ENCODE measurements at regions not wholly inside any gene's neighbourhood (a gene's known extent, or its start where the extent isn't known, plus 50 kb on each side); places are given as distances from the start of the nearest gene placed in this dataset.

GRCh38 chr10:124278356-124278755, 140.4 kb downstream of the OAT start:
- no peaks in the 10 kb centered on the region for H3K4me1 Mint-ChIP-seq
- Histone ChIP-seq H4K20me1 (ENCODE audit: low read depth) (no peaks in the 10 kb centered on the region), H3F3A (ENCODE audit: low read depth) (no peaks in the 10 kb centered on the region), H3K9me3 (ENCODE audit: low read depth) (no peaks in the 10 kb centered on the region), H3K36me3 (no peaks in the 10 kb centered on the region), H3K9ac (no peak overlapping the region), H3K27ac (no peak overlapping the region), H3K4me1 (no peaks in the 10 kb centered on the region), H3K27me3 (no peaks in the 10 kb centered on the region), H3K79me2 (ENCODE audit: low read depth) (no peaks in the 10 kb centered on the region), H3K4me3 (no peak overlapping the region), H3K4me2 (no peak overlapping the region), H2AFZ (replicated peaks) (no peak overlapping the region)
- H3K27me3 Mint-ChIP-seq (ENCODE audit: insufficient read depth, low read depth): peaks cover 4% of the 10 kb centered on the region
- no peaks in the 10 kb centered on the region for H3K36me3 Mint-ChIP-seq
- H3K27ac Mint-ChIP-seq: no peak overlapping the region
- no peak overlapping the region for H3K4me3 Mint-ChIP-seq
- peaks cover 3% of the 10 kb centered on the region for H3K9me3 Mint-ChIP-seq
- DNase-seq (ENCODE audit: low spot score): no peak
- TF ChIP-seq EZH2phosphoT487 (IDR thresholded peaks at IDR 0.05): no peak
- no peak for TF ChIP-seq CTCF (IDR thresholded peaks at IDR 0.05)
- TF ChIP-seq EZH2 (IDR thresholded peaks at IDR 0.05): no peak

- Histone ChIP-seq H3K27me3 (no peaks in the 10 kb centered on the region), H3F3A (ENCODE audit: low read depth) (no peaks in the 10 kb centered on the region), H3K79me2 (ENCODE audit: low read depth) (no peaks in the 10 kb centered on the region), H3K4me1 (no peaks in the 10 kb centered on the region), H3K4me3 (no peak overlapping the region), H4K20me1 (ENCODE audit: low read depth) (no peaks in the 10 kb centered on the region), H3K27ac (no peak overlapping the region), H3K4me2 (no peak overlapping the region), H3K36me3 (no peaks in the 10 kb centered on the region), H3K9me3 (ENCODE audit: low read depth) (no peaks in the 10 kb centered on the region), H2AFZ (replicated peaks) (no peak overlapping the region), H3K9ac (no peak overlapping the region)
- no peak overlapping the region for H3K4me3 Mint-ChIP-seq
- H3K9me3 Mint-ChIP-seq: peaks cover 14% of the 10 kb centered on the region
- H3K36me3 Mint-ChIP-seq: peaks cover 1% of the 10 kb centered on the region
- no peak for TF ChIP-seq EZH2phosphoT487 (IDR thresholded peaks at IDR 0.05)
- no peak for TF ChIP-seq EZH2 (IDR thresholded peaks at IDR 0.05)
- TF ChIP-seq CTCF (IDR thresholded peaks at IDR 0.05): no peak
- H3K27me3 Mint-ChIP-seq (ENCODE audit: insufficient read depth, low read depth): peaks cover 8% of the 10 kb centered on the region
- H3K27ac Mint-ChIP-seq: no peak overlapping the region
- DNase-seq (ENCODE audit: low spot score): no peak
- H3K4me1 Mint-ChIP-seq: no peaks in the 10 kb centered on the region
Observed at GRCh38 chr10:124273141-124273540, 145.6 kb downstream of the OAT start.

GRCh38 chr10:124271676-124272075, 147.0 kb downstream of the OAT start:
- Histone ChIP-seq H2AFZ (replicated peaks) (no peak overlapping the region), H3K4me2 (no peak overlapping the region)
- TF ChIP-seq EZH2 (IDR thresholded peaks at IDR 0.05) (no peak), CTCF (IDR thresholded peaks at IDR 0.05) (no peak), EZH2phosphoT487 (IDR thresholded peaks at IDR 0.05) (no peak)

More at GRCh38 chr10:124271676-124272075, 147.0 kb downstream of the OAT start:
- Histone ChIP-seq H3K79me2 (ENCODE audit: low read depth) (no peaks in the 10 kb centered on the region), H3K27ac (no peak overlapping the region), H3K9me3 (ENCODE audit: low read depth) (no peaks in the 10 kb centered on the region), H4K20me1 (ENCODE audit: low read depth) (no peaks in the 10 kb centered on the region), H3K9ac (no peak overlapping the region), H3K27me3 (no peaks in the 10 kb centered on the region), H3K36me3 (no peaks in the 10 kb centered on the region), H3K4me1 (no peaks in the 10 kb centered on the region), H3F3A (ENCODE audit: low read depth) (no peaks in the 10 kb centered on the region), H3K4me3 (no peak overlapping the region)
- H3K27me3 Mint-ChIP-seq (ENCODE audit: insufficient read depth, low read depth): peaks cover 9% of the 10 kb centered on the region
- H3K27ac Mint-ChIP-seq: no peak overlapping the region
- peaks cover 1% of the 10 kb centered on the region for H3K36me3 Mint-ChIP-seq
- no peaks in the 10 kb centered on the region for H3K4me1 Mint-ChIP-seq
- DNase-seq (ENCODE audit: low spot score): no peak
- H3K4me3 Mint-ChIP-seq: no peak overlapping the region
- H3K9me3 Mint-ChIP-seq: peaks cover 11% of the 10 kb centered on the region
